Smooth muscle cell (in vitro differentiated cells): ENCODE measurements at regions not wholly inside any gene's neighbourhood (a gene's known extent, or its start where the extent isn't known, plus 50 kb on each side); places are given as distances from the start of the nearest gene placed in this dataset.

Experiments used
- DNase-seq: peaks from one replicate; lab custom pipeline; 2025; ENCODE audit not compliant: unreplicated experiment; lab: John Stamatoyannopoulos, UW
- H2AFZ ChIP-seq: fragments of 200-600 bp; sonication (generic); 2 replicates; pipeline ENCODE4 v1.6.0; 2016; ENCODE audit warnings: antibody characterized with exemption, low read depth, mild to moderate bottlenecking
- H3F3A ChIP-seq: fragments of 200-600 bp; sonication (generic); 2 replicates; pipeline ENCODE4 v1.6.0; 2017; ENCODE audit warnings: antibody characterized with exemption, low read depth
- H3K27ac ChIP-seq: fragments of 200-600 bp; sonication (generic); 2 replicates; pipeline ENCODE4 v1.5.1; 2016; ENCODE audit warnings: low read depth, mild to moderate bottlenecking
- H3K27me3 ChIP-seq: fragments of 200-600 bp; sonication (generic); 2 replicates; pipeline ENCODE4 v1.6.1; 2016; ENCODE audit warnings: low read depth, mild to moderate bottlenecking
- H3K36me3 ChIP-seq: fragments of 200-600 bp; sonication (generic); 2 replicates; pipeline ENCODE4 v1.5.1; 2016; ENCODE audit warnings: low read depth
- H3K4me1 ChIP-seq: fragments of 200-600 bp; sonication (generic); 2 replicates; pipeline ENCODE4 v1.5.1; 2016; ENCODE audit warnings: low read depth
- H3K4me2 ChIP-seq: fragments of 200-600 bp; sonication (generic); 2 replicates; pipeline ENCODE4 v1.6.0; 2016; ENCODE audit warnings: mild to moderate bottlenecking
- H3K4me3 ChIP-seq: fragments of 200-600 bp; sonication (generic); 2 replicates; pipeline ENCODE4 v1.5.1; 2016; ENCODE audit warnings: mild to moderate bottlenecking
- H3K79me2 ChIP-seq: fragments of 200-600 bp; sonication (generic); 2 replicates; pipeline ENCODE4 v1.6.0; 2016; ENCODE audit warnings: low read depth, mild to moderate bottlenecking
- H3K9ac ChIP-seq: fragments of 200-600 bp; sonication (generic); 2 replicates; pipeline ENCODE4 v1.6.0; 2016; ENCODE audit warnings: low read depth
- H3K9me3 ChIP-seq: fragments of 200-600 bp; sonication (generic); replicated peaks from 2 replicates; pipeline ENCODE4 v1.5.1; 2016; ENCODE audit warnings: low read depth
- H4K20me1 ChIP-seq: fragments of 200-600 bp; sonication (generic); 2 replicates; pipeline ENCODE4 v1.6.0; 2016; ENCODE audit warnings: low read depth
- CTCF ChIP-seq: fragments of 200-600 bp; sonication (generic); IDR thresholded peaks from 2 replicates; pipeline ENCODE4 v1.5.1; 2017; ENCODE audit warnings: borderline replicate concordance, mild to moderate bottlenecking, antibody characterized with exemption; ENCODE audit not compliant: insufficient read depth, poor library complexity, severe bottlenecking
- WGBS: methylation state at CpG from one replicate; pipeline ENCODE4 v1.1.7; 2016; ENCODE audit warnings: low lambda C conversion rate; 5-methylcytosine and 5-hydroxymethylcytosine counted together

- no peak overlapping the region for H3K27ac ChIP-seq
- H2AFZ ChIP-seq: no peak overlapping the region
- H3K4me2 ChIP-seq: no peak overlapping the region
- H3K27me3 ChIP-seq: no peaks in the 10 kb centered on the region
- WGBS: 83% methylated on average over 4 of the region's 4 CpGs
- no peak for DNase-seq
- H3K9ac ChIP-seq: no peak overlapping the region
- H3K9me3 ChIP-seq: no peaks in the 10 kb centered on the region
- H3K36me3 ChIP-seq: no peaks in the 10 kb centered on the region
- H3K79me2 ChIP-seq: no peaks in the 10 kb centered on the region
- no peaks in the 10 kb centered on the region for H3F3A ChIP-seq
- H4K20me1 ChIP-seq: no peaks in the 10 kb centered on the region
- no peak overlapping the region for H3K4me3 ChIP-seq
- no peak for TF ChIP-seq CTCF
- H3K4me1 ChIP-seq: peaks cover 16% of the 10 kb centered on the region
Measured at GRCh38 chr14:56055511-56055910, 62.7 kb upstream of the PELI2 start.

GRCh38 chr14:56056031-56056430 is 62.2 kb upstream of the PELI2 start:
- WGBS: 70% methylated on average over 2 of the region's 2 CpGs
- H3K27ac ChIP-seq: no peak overlapping the region
- no peaks in the 10 kb centered on the region for H3F3A ChIP-seq
- no peaks in the 10 kb centered on the region for H3K9me3 ChIP-seq
- H3K4me1 ChIP-seq: peaks cover 16% of the 10 kb centered on the region
- H3K9ac ChIP-seq: no peak overlapping the region
- no peak for DNase-seq
- no peaks in the 10 kb centered on the region for H3K27me3 ChIP-seq
- H4K20me1 ChIP-seq: no peaks in the 10 kb centered on the region
- H2AFZ ChIP-seq: no peak overlapping the region
- H3K79me2 ChIP-seq: no peaks in the 10 kb centered on the region
- H3K36me3 ChIP-seq: no peaks in the 10 kb centered on the region
- no peak overlapping the region for H3K4me3 ChIP-seq
- TF ChIP-seq CTCF: no peak
- H3K4me2 ChIP-seq: no peak overlapping the region

GRCh38 chr14:56057071-56057741 is 61.0 kb upstream of the PELI2 start:
- TF ChIP-seq CTCF: no peak
- no peak for DNase-seq
- Histone ChIP-seq H4K20me1 (no peaks in the 10 kb centered on the region), H2AFZ (no peak overlapping the region), H3K79me2 (no peaks in the 10 kb centered on the region), H3K36me3 (no peaks in the 10 kb centered on the region), H3F3A (no peaks in the 10 kb centered on the region), H3K4me2 (no peak overlapping the region), H3K4me3 (no peak overlapping the region), H3K4me1 (peaks cover 16% of the 10 kb centered on the region), H3K27me3 (no peaks in the 10 kb centered on the region), H3K9me3 (no peaks in the 10 kb centered on the region), H3K9ac (no peak overlapping the region), H3K27ac (no peak overlapping the region)
- WGBS: 55% methylated on average over 5 of the region's 5 CpGs

- TF ChIP-seq CTCF: no peak
- no peaks in the 10 kb centered on the region for H4K20me1 ChIP-seq
- no peaks in the 10 kb centered on the region for H3K79me2 ChIP-seq
- no peak for DNase-seq
- no peaks in the 10 kb centered on the region for H3K27me3 ChIP-seq
- no peaks in the 10 kb centered on the region for H3K9me3 ChIP-seq
- WGBS: 75% methylated on average over 5 of the region's 5 CpGs
- no peaks in the 10 kb centered on the region for H3K36me3 ChIP-seq
- peaks cover 16% of the 10 kb centered on the region for H3K4me1 ChIP-seq
- no peaks in the 10 kb centered on the region for H3F3A ChIP-seq
- no peak overlapping the region for H3K4me3 ChIP-seq
- no peak overlapping the region for H3K9ac ChIP-seq
- H3K27ac ChIP-seq: no peak overlapping the region
- no peak overlapping the region for H2AFZ ChIP-seq
- H3K4me2 ChIP-seq: no peak overlapping the region
Measured at GRCh38 chr14:56057767-56058166, 60.4 kb upstream of the PELI2 start.
